OCI-LY1 (cell line): ENCODE measurements at regions not wholly inside any gene's neighbourhood (a gene's known extent, or its start where the extent isn't known, plus 50 kb on each side); places are given as distances from the start of the nearest gene placed in this dataset.

Experiments used
- CTCF ChIP-seq: fragments of 200-600 bp; sonication (generic), shearing (Covaris generic); IDR thresholded peaks from 2 replicates; pipeline ENCODE4 v1.5.1; 2017; ENCODE audit warnings: mild to moderate bottlenecking, antibody characterized with exemption, low read length, moderate library complexity, mixed read lengths
- EZH2 ChIP-seq: fragments of 200-600 bp; sonication (generic), shearing (Covaris generic); IDR thresholded peaks from 2 replicates; pipeline ENCODE4 v1.8.0; 2017; ENCODE audit warnings: borderline replicate concordance, mixed run types, mild to moderate bottlenecking, antibody characterized with exemption, low read length, moderate library complexity, mixed read lengths

DNA sequence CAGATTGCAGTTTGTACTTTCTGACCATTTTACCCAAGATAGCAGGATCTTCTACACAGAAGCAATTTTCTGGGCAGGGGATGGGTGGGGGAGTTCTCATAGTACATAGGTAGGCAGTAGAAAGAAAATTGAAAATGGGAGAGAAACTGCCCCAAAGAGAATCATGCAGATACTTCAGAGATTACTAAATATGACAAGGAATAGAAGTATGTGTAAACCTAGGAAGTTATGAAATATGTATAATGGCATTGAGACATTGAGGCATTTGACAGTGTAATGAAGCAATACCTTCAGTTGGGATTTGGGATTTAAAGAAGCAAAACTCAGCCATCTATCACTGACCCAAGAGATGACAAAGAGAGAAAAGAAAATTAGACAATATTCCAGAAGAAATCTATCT is 233.0 kb downstream of the PTN start:
- TF ChIP-seq CTCF (no peak), EZH2 (no peak)
